GM12891 (cell line): ENCODE measurements at regions not wholly inside any gene's neighbourhood (a gene's known extent, or its start where the extent isn't known, plus 50 kb on each side); places are given as distances from the start of the nearest gene placed in this dataset.

Experiments used
- PAX5 ChIP-seq: IDR thresholded peaks from 2 replicates; pipeline ENCODE4 v1.6.1; 2011; ENCODE audit warnings: low read length, moderate library complexity, mild to moderate bottlenecking; ENCODE audit not compliant: insufficient read depth, severe bottlenecking
- POLR2A ChIP-seq: IDR thresholded peaks from 2 replicates; pipeline ENCODE4 v1.6.1; 2011; ENCODE audit warnings: low read depth, low read length, control low read depth
- POLR2AphosphoS5 ChIP-seq: IDR thresholded peaks from 2 replicates; pipeline ENCODE4 v1.6.1; 2011; ENCODE audit warnings: low read depth, low read length, control low read depth
- POU2F2 ChIP-seq: IDR thresholded peaks from 2 replicates; pipeline ENCODE4 v1.6.1; 2011; ENCODE audit warnings: low read depth, mild to moderate bottlenecking, control low read depth, low read length, moderate library complexity
- SPI1 ChIP-seq: IDR thresholded peaks from 2 replicates; pipeline ENCODE4 v1.6.1; 2011; ENCODE audit warnings: low read depth, low read length, control low read depth
- TAF1 ChIP-seq: IDR thresholded peaks from 2 replicates; pipeline ENCODE4 v1.6.1; 2011; ENCODE audit warnings: low read depth, low read length, control low read depth

- TF ChIP-seq POLR2A (no peak), POLR2AphosphoS5 (no peak), TAF1 (no peak), PAX5 (no peak), SPI1 (no peak), POU2F2 (no peak)
These were observed 496.4 kb downstream of the CMPK2 start for GRCh38 chr2:6369266-6369665.
